GM23338 (cell line): ENCODE measurements at regions not wholly inside any gene's neighbourhood (a gene's known extent, or its start where the extent isn't known, plus 50 kb on each side); places are given as distances from the start of the nearest gene placed in this dataset.

Experiments used
- ATAC-seq: fragments of 200-7000 bp; cut with Tn5 transposase; 3 replicates; pipeline ENCODE4 v1.9.1; 2020
- DNase-seq: peaks from one replicate; pipeline ENCODE4 v3.0.0-alpha.2; 2015; ENCODE audit warnings: low spot score
- H2AFZ ChIP-seq: fragments of 200-600 bp; sonication (generic); 2 replicates; pipeline ENCODE4 v1.8.0; 2016; ENCODE audit warnings: antibody characterized with exemption, mild to moderate bottlenecking, moderate library complexity
- H3F3A ChIP-seq: fragments of 200-600 bp; sonication (generic); replicated peaks from 2 replicates; pipeline ENCODE4 v1.8.0; 2017; ENCODE audit warnings: antibody characterized with exemption, mixed run types, low read depth
- H3K27ac ChIP-seq: fragments of 200-600 bp; sonication (generic); 2 replicates; pipeline ENCODE4 v1.6.1; 2016; ENCODE audit warnings: low read depth
- H3K27me3 ChIP-seq: fragments of 200-600 bp; sonication (generic); 2 replicates; pipeline ENCODE4 v1.8.0; 2016; ENCODE audit warnings: mild to moderate bottlenecking, mixed run types, moderate library complexity; ENCODE audit not compliant: insufficient read depth
- H3K36me3 ChIP-seq: fragments of 200-600 bp; sonication (generic); 2 replicates; pipeline ENCODE4 v1.8.0; 2016; ENCODE audit warnings: mild to moderate bottlenecking; ENCODE audit not compliant: insufficient read depth
- H3K4me1 ChIP-seq: fragments of 200-600 bp; sonication (generic); 2 replicates; pipeline ENCODE4 v1.8.0; 2016; ENCODE audit warnings: mild to moderate bottlenecking, moderate library complexity; ENCODE audit not compliant: insufficient read depth
- H3K4me2 ChIP-seq: fragments of 200-600 bp; sonication (generic); 2 replicates; pipeline ENCODE4 v1.7.1; 2017; ENCODE audit warnings: mixed run types
- H3K4me3 ChIP-seq: fragments of 200-600 bp; sonication (generic); 2 replicates; pipeline ENCODE4 v1.6.1; 2016; ENCODE audit warnings: mixed run types
- H3K79me2 ChIP-seq: fragments of 200-600 bp; sonication (generic); replicated peaks from 2 replicates; pipeline ENCODE4 v1.8.0; 2017; ENCODE audit warnings: mild to moderate bottlenecking; ENCODE audit not compliant: insufficient read depth
- H3K9me2 ChIP-seq: fragments of 200-600 bp; sonication (generic); 2 replicates; pipeline ENCODE4 v1.8.0; 2017; ENCODE audit not compliant: insufficient read depth
- H4K20me1 ChIP-seq: fragments of 200-600 bp; sonication (generic); replicated peaks from 2 replicates; pipeline ENCODE4 v1.8.0; 2017; ENCODE audit warnings: mild to moderate bottlenecking; ENCODE audit not compliant: insufficient read depth
- H3K27ac Mint-ChIP-seq: 2 replicates; pipeline ENCODE4 v1.8.0; 2020; ENCODE audit warnings: inconsistent platforms, mild to moderate bottlenecking, moderate library complexity, mixed read lengths
- H3K27me3 Mint-ChIP-seq: 3 replicates; pipeline ENCODE4 v1.8.0; 2022; ENCODE audit warnings: low read depth, mild to moderate bottlenecking, moderate library complexity, mixed read lengths, inconsistent platforms; ENCODE audit not compliant: insufficient read depth, poor library complexity
- H3K36me3 Mint-ChIP-seq: 3 replicates; pipeline ENCODE4 v1.8.0; 2021; ENCODE audit warnings: low read depth, mild to moderate bottlenecking, inconsistent platforms, moderate library complexity, mixed read lengths
- H3K4me1 Mint-ChIP-seq: 3 replicates; pipeline ENCODE4 v1.8.0; 2020; ENCODE audit warnings: mild to moderate bottlenecking, inconsistent platforms, mixed read lengths
- H3K4me3 Mint-ChIP-seq: 3 replicates; pipeline ENCODE4 v1.8.0; 2021; ENCODE audit warnings: moderate library complexity, mild to moderate bottlenecking, inconsistent platforms, mixed read lengths
- H3K9me3 Mint-ChIP-seq: 3 replicates; pipeline ENCODE4 v1.8.0; 2020; ENCODE audit warnings: moderate library complexity, mild to moderate bottlenecking, inconsistent platforms, mixed read lengths
- CREB1 ChIP-seq: fragments of 250-450 bp; sonication (Bioruptor Pico); IDR thresholded peaks from 2 replicates; pipeline ENCODE4 v1.5.0; 2020; ENCODE audit warnings: low read depth, mild to moderate bottlenecking, moderate library complexity
- CTCF ChIP-seq, 2 experiments: fragments of 200-600 bp in 1 of 2; sonication (generic) in 1 of 2; conservative IDR thresholded peaks; 2 replicates each; pipeline versions ENCODE4 v1.5.1 to v1.6.1; 2016 to 2017; ENCODE audit warnings: antibody characterized with exemption in 2 of 2, low read depth in 2 of 2, mild to moderate bottlenecking in 2 of 2, moderate library complexity in 1 of 2
- ETS1 ChIP-seq: IDR thresholded peaks from 2 replicates; pipeline ENCODE4 v1.6.1; 2016; ENCODE audit warnings: antibody characterized with exemption
- EZH2 ChIP-seq: fragments of 200-600 bp; sonication (generic); IDR thresholded peaks from one replicate; pipeline ENCODE4 v1.8.0; 2017; ENCODE audit warnings: antibody characterized with exemption, mild to moderate bottlenecking, low read depth; ENCODE audit not compliant: unreplicated experiment
- EZH2phosphoT487 ChIP-seq: fragments of 200-600 bp; sonication (generic); IDR thresholded peaks from one replicate; pipeline ENCODE4 v1.8.1; 2018; ENCODE audit warnings: antibody characterized with exemption; ENCODE audit not compliant: unreplicated experiment
- JUNB ChIP-seq: IDR thresholded peaks from one replicate; pipeline ENCODE4 v1.6.1; 2016; ENCODE audit warnings: antibody characterized with exemption; ENCODE audit not compliant: unreplicated experiment
- NANOG ChIP-seq: IDR thresholded peaks from 2 replicates; pipeline ENCODE4 v1.6.1; 2016; ENCODE audit warnings: antibody characterized with exemption, borderline replicate concordance
- POLR2AphosphoS5 ChIP-seq: IDR thresholded peaks from 2 replicates; pipeline ENCODE4 v1.6.1; 2016; ENCODE audit warnings: antibody characterized with exemption, low read depth
- REST ChIP-seq: IDR thresholded peaks from one replicate; pipeline ENCODE4 v1.6.1; 2018; ENCODE audit warnings: antibody characterized with exemption; ENCODE audit not compliant: unreplicated experiment
- STAT1 ChIP-seq: IDR thresholded peaks from one replicate; pipeline ENCODE4 v1.6.1; 2016; ENCODE audit warnings: antibody characterized with exemption; ENCODE audit not compliant: unreplicated experiment
- ZNF114 ChIP-seq: fragments of 250-450 bp; sonication (Bioruptor Pico); IDR thresholded peaks from 2 replicates; pipeline ENCODE4 v1.5.0; 2020; ENCODE audit warnings: mild to moderate bottlenecking, moderate library complexity
- ZNF331 ChIP-seq: fragments of 250-450 bp; sonication (Bioruptor Pico); IDR thresholded peaks from 2 replicates; pipeline ENCODE4 v1.5.0; 2020; ENCODE audit warnings: low read depth, mild to moderate bottlenecking, moderate library complexity
- TF ChIP-seq, protein P1 (sequence below): fragments of 250-450 bp; sonication (Bioruptor Pico); IDR thresholded peaks from 2 replicates; pipeline ENCODE4 v1.5.0; 2020; ENCODE audit warnings: mild to moderate bottlenecking, moderate library complexity

GRCh38 chr10:52994370-52994769 lies 221.8 kb upstream of the MBL2 start:
- ATAC-seq (no peak), DNase-seq (no peak)
- no peak overlapping the region for H3K27ac ChIP-seq
- peaks cover 15% of the 10 kb centered on the region for H3K9me3 Mint-ChIP-seq
- no peaks in the 10 kb centered on the region; the same call in 1 of the 2 replicates for H3K36me3 ChIP-seq
- H3K27me3 ChIP-seq, result no peaks in the 10 kb centered on the region
- H3K4me1 ChIP-seq, result no peaks in the 10 kb centered on the region
- no peak overlapping the region for H3K4me3 ChIP-seq
- no peak overlapping the region for H2AFZ ChIP-seq
- TF ChIP-seq EZH2phosphoT487, result no peak
- TF ChIP-seq REST, result no peak
- TF ChIP-seq, protein P1, sequence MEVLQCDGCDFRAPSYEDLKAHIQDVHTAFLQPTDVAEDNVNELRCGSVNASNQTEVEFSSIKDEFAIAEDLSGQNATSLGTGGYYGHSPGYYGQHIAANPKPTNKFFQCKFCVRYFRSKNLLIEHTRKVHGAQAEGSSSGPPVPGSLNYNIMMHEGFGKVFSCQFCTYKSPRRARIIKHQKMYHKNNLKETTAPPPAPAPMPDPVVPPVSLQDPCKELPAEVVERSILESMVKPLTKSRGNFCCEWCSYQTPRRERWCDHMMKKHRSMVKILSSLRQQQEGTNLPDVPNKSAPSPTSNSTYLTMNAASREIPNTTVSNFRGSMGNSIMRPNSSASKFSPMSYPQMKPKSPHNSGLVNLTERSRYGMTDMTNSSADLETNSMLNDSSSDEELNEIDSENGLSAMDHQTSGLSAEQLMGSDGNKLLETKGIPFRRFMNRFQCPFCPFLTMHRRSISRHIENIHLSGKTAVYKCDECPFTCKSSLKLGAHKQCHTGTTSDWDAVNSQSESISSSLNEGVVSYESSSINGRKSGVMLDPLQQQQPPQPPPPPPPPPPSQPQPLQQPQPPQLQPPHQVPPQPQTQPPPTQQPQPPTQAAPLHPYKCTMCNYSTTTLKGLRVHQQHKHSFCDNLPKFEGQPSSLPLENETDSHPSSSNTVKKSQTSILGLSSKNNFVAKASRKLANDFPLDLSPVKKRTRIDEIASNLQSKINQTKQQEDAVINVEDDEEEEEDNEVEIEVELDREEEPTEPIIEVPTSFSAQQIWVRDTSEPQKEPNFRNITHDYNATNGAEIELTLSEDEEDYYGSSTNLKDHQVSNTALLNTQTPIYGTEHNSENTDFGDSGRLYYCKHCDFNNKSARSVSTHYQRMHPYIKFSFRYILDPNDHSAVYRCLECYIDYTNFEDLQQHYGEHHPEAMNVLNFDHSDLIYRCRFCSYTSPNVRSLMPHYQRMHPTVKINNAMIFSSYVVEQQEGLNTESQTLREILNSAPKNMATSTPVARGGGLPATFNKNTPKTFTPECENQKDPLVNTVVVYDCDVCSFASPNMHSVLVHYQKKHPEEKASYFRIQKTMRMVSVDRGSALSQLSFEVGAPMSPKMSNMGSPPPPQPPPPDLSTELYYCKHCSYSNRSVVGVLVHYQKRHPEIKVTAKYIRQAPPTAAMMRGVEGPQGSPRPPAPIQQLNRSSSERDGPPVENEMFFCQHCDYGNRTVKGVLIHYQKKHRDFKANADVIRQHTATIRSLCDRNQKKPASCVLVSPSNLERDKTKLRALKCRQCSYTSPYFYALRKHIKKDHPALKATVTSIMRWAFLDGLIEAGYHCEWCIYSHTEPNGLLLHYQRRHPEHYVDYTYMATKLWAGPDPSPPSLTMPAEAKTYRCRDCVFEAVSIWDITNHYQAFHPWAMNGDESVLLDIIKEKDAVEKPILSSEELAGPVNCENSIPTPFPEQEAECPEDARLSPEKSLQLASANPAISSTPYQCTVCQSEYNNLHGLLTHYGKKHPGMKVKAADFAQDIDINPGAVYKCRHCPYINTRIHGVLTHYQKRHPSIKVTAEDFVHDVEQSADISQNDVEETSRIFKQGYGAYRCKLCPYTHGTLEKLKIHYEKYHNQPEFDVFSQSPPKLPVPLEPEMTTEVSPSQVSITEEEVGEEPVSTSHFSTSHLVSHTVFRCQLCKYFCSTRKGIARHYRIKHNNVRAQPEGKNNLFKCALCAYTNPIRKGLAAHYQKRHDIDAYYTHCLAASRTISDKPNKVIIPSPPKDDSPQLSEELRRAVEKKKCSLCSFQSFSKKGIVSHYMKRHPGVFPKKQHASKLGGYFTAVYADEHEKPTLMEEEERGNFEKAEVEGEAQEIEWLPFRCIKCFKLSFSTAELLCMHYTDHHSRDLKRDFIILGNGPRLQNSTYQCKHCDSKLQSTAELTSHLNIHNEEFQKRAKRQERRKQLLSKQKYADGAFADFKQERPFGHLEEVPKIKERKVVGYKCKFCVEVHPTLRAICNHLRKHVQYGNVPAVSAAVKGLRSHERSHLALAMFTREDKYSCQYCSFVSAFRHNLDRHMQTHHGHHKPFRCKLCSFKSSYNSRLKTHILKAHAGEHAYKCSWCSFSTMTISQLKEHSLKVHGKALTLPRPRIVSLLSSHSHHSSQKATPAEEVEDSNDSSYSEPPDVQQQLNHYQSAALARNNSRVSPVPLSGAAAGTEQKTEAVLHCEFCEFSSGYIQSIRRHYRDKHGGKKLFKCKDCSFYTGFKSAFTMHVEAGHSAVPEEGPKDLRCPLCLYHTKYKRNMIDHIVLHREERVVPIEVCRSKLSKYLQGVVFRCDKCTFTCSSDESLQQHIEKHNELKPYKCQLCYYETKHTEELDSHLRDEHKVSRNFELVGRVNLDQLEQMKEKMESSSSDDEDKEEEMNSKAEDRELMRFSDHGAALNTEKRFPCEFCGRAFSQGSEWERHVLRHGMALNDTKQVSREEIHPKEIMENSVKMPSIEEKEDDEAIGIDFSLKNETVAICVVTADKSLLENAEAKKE (CRISPR knock-in tag), result no peak
- TF ChIP-seq CTCF (conservative IDR thresholded peaks at IDR 0.05; ENCODE audit: low read depth in 2 of 2), result no peak
- TF ChIP-seq EZH2, result no peak
- TF ChIP-seq ZNF331 (CRISPR knock-in tag), result no peak
- TF ChIP-seq STAT1, result no peak
- TF ChIP-seq NANOG, result no peak
- TF ChIP-seq JUNB, result no peak
- no peak for TF ChIP-seq ZNF114
- no peak for TF ChIP-seq CREB1 (CRISPR knock-in tag)
- no peak for TF ChIP-seq ETS1
- TF ChIP-seq POLR2AphosphoS5, result no peak
- H3K4me3 Mint-ChIP-seq, result no peak overlapping the region
- peaks cover 6% of the 10 kb centered on the region for H3K4me1 Mint-ChIP-seq
- no peaks in the 10 kb centered on the region for H3K79me2 ChIP-seq
- H3F3A ChIP-seq, result no peaks in the 10 kb centered on the region
- no peaks in the 10 kb centered on the region; the same call in 1 of the 2 replicates for H3K9me2 ChIP-seq
- no peaks in the 10 kb centered on the region for H4K20me1 ChIP-seq
- peaks cover 13% of the 10 kb centered on the region for H3K36me3 Mint-ChIP-seq
- H3K27me3 Mint-ChIP-seq, result no peaks in the 10 kb centered on the region
- H3K27ac Mint-ChIP-seq, result no peak overlapping the region
- no peak overlapping the region for H3K4me2 ChIP-seq
